ENCODE measurements at regions not wholly inside any gene's neighbourhood (a gene's known extent, or its start where the extent isn't known, plus 50 kb on each side); places are given as distances from the start of the nearest gene placed in this dataset.

- DNase-seq (ENCODE audit: low spot score): no peak
Observed at GRCh38 chr4:138964716-138965426, 50.7 kb upstream of the NOCT start.

- DNase-seq (ENCODE audit: low spot score): no peak
Observed at GRCh38 chr4:138963412-138963811, 52.2 kb upstream of the NOCT start.

DNA sequence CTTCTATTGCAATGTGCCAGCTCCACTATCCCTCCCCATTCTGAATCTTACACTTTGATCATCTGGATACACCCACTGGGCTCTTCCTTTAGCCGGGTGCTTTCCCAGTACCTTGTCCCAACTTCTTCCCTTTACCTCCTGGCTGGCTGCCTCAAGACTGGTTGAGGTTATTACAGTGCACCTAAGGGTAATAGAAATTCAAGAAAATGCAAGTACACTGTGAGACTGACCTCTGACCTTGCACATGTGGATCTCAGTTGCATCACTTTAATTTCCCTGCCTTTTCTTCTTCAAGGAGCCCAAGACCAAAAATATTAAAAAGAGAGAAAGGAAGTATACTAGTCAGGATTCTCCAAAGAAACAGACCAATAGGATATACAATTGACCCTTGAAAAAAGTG, 53.9 kb upstream of the NOCT start:
- no peak for DNase-seq (ENCODE audit: low spot score)

DNA sequence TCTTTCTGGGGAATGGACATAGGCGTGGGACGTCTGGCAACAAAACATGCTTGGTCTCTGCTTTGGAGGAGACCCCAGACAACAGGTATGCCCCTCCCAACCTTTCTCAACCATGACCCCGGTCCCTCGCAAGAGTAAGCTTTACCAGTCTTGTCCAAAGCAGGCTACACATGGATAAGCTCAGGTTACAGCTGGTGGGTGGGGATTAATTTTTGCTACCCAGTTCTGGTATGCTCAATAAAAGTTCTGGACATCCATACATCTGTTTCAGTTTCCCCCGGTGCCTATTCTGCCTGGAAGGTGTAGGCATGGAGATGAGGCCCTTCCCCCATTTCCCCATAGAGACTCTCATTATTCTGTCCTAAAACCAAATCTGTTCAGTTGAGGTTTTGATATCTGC, 54.5 kb upstream of the NOCT start:
- DNase-seq (ENCODE audit: low spot score): no peak

DNA sequence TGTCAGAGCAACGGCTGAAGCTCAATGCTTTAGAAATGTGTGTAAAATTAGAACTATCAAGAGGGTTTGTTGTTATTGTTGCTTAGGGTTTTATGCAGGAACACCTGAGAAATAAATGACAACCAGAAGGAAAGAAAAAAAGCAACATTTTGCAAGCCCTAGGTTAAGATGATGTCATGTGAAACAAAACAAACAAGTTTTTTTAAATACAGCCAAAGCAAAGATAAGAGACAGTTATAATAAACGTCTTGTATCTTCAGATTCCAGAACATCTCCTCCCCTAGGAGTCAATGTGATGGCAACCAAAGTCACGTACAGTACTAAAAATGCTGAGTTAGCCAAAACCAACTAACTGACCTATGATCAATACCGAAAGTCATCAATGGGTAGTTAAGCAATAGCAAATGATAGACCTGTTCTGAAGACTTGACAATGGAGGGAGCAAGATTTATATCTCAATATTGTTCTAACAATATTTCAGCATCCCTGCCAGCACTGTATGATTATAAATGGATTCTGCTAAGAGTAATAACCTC, 55.3 kb upstream of the NOCT start:
- DNase-seq (ENCODE audit: low spot score): no peak

- peak; percentile 21 for DNase-seq (ENCODE audit: low spot score)
Observed at GRCh38 chr4:138959097-138959815, 56.3 kb upstream of the NOCT start.

GRCh38 chr4:138958519-138958918, 57.1 kb upstream of the NOCT start:
- no peak for DNase-seq (ENCODE audit: low spot score)

- no peak for DNase-seq (ENCODE audit: low spot score)
Observed at GRCh38 chr4:138957302-138957701, 58.3 kb upstream of the NOCT start.

GRCh38 chr4:138954428-138954827, 61.2 kb upstream of the NOCT start:
- DNase-seq (ENCODE audit: low spot score): no peak

DNA sequence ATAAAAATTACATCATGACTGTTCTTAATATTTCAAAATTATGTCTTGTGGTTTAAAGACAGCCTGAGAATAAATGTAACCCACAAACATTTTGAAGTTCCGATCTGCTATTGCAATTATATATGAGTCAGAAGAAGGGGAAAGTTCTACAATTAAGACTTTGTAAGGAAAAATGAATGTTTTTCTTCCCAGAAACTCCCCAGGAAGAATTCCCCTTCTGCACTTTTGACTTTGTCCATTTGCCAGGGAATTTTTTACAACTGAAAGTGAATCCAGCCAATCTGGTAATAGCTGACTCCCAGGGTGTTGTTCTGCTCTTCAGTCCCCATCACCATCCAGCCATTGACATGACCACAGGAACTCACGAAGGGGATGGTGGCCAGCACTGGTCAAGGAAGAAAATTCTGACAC, 61.6 kb upstream of the NOCT start:
- DNase-seq (ENCODE audit: low spot score): peak; percentile 86

DNA sequence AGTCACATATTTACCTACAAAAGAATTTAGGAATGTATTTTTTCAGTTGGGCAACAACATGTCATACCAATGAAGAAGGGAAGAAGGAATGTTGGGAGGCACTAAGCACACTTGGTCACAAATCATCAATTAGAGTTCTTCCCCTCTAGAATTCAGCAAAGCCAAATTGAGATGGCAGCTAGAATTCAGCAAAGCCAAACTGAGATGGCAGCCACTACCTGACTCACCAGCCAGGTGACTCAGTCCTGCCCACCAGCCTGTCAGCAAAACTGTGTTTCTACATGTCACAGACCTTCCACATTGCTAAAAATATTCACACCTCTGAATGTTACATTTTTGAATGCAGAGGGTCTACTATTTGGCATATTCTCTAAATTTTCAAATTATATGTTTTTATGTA, 63.2 kb upstream of the NOCT start:
- DNase-seq (ENCODE audit: low spot score): no peak

DNA sequence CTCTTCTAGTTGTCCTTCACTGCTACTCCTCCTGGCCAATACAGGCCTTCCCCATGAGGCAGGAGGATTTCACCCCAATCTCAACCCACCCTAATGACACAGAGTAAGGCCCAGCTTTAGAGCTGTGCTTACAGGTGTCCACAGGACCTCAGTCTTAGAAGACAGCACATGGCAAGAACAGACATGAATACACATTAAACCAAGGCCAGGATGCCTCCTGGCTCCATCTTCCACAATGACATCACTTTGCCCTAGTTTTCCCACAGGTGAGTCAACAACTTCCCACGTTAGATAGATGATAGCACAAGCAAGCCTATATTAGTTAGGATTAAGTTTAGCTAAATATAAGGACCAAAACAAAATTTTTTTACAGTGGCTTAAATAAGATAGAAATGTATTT, 63.8 kb upstream of the NOCT start:
- no peak for DNase-seq (ENCODE audit: low spot score)

- DNase-seq (ENCODE audit: low spot score): no peak
Observed at GRCh38 chr4:138949866-138950265, 65.7 kb upstream of the NOCT start.

- DNase-seq (ENCODE audit: low spot score): no peak
Observed at GRCh38 chr4:138948918-138949317, 66.7 kb upstream of the NOCT start.

- no peak for DNase-seq (ENCODE audit: low spot score)
Observed at GRCh38 chr4:138946306-138946705, 69.3 kb upstream of the NOCT start.

DNA sequence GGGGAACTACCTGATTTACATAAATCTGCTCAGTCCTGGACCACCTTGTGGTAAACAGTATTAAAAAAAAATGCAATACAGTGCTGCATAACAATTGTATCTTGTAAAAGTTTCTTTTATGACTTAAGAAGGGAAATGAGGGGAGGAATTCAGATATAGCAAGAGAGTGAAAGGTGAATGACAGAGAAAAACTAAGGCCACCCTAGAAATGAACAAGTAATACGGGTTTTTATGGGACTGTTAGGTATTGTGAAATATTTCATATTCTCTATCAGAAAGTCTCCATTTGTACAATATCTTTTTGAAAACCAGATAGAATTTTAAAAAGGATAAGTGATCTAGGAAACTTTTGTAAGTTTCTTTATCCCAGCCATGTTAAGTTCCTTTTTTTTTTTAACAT, 69.7 kb upstream of the NOCT start:
- no peak for DNase-seq (ENCODE audit: low spot score)

GRCh38 chr4:138945401-138945800, 70.2 kb upstream of the NOCT start:
- no peak for DNase-seq (ENCODE audit: low spot score)

- DNase-seq (ENCODE audit: low spot score): no peak
Observed at GRCh38 chr4:138943893-138944292, 71.7 kb upstream of the NOCT start.

DNA sequence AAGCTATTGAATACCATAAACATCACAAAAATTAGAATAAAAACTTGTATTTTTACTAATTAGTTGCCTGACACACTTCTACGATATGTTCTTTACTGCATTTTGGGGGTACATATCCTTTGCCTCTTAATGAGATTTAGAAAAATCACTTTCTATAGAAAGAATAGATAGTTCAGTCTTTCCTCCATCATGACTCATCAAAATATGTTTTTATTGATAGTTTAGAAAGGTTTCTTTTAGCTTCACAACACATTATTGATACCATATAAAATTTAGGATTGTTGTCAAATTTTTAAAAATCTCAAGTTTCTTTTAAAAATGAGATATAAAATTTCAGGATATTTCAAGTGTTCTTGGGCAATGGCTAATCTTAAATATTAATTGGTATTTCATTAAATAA, 74.5 kb upstream of the NOCT start:
- DNase-seq (ENCODE audit: low spot score): no peak

DNA sequence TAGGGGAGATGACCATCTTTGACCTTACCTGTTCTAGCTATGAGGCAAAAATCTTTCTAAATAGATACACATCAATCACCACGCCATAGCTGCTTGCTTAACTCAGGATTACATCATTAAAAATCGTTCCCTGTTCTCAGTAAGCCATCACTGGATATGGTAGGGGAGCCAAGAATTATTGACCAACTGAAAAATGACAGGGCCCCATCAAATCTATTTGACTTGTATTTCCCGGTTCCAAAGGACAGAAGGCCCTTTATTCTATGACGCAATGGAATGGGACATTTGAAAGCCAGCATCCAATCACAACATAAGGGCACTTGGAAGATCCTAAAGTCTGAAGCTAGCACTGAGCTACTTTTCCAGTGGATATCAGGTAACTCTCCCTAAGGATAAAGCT, 75.6 kb upstream of the NOCT start:
- no peak for DNase-seq (ENCODE audit: low spot score)

DNA sequence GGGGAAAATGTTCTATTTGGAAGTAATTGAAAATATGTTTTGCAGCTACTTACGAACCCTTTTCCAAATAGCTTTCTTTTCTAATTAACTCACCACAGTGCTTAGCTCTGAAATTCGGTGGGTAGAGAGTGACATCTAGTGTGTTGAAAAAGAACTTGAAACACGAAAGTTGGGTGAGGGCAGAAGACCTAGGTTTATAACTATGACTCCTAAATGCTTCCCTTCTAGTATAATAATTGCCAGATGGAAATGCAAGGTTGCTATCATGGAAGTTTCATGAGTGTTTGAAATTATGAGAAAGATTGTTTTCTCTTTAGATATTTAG, 77.3 kb upstream of the NOCT start:
- peak; percentile 62 for DNase-seq (ENCODE audit: low spot score)

DNA sequence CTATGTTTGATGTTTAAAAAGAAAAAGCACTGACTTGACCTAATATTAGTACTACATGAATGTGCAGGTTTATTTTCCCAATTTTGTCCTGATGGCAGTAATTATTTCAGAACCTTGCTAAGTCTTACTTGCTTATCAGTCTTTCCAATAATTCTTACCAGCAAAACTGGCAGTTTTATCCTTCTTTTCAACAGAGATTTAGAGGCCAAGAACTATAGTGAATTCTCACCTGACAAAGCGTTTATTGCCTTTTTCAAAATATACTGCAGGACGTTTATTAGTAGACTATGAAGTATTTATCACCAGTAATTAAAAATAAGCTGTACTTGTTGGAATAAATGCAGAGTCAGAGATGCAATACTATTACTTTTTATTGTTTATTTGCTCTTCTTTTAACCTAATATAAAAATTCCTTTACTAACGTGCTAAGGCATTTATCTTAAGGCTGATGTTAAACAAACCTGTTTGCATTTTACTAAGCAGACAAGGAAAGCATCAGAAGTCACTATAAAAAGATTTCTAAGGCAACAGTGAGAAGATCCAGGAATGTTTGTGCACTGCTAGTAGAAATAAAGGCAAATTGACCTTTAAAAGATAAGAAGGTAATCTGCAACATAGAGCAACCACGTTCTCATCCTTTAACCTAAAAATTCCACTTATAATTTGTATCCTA, 80.3 kb upstream of the NOCT start:
- no peak for DNase-seq (ENCODE audit: low spot score)

GRCh38 chr4:138927072-138927471, 88.5 kb upstream of the NOCT start:
- peak; percentile 17 for DNase-seq (ENCODE audit: low spot score)
